BJ (cell line): ENCODE measurements at regions not wholly inside any gene's neighbourhood (a gene's known extent, or its start where the extent isn't known, plus 50 kb on each side); places are given as distances from the start of the nearest gene placed in this dataset.

Experiments
- CTCF ChIA-PET: fragments of 350-600 bp; formaldehyde crosslinking; extraction: SDS; loops from one replicate; lab custom pipeline; 2021; ENCODE audit warnings: antibody characterized with exemption, inconsistent platforms; lab: Yijun Ruan, JAX
- POLR2A ChIA-PET: fragments of 300-600 bp; sonication (Branson Sonifier 250); formaldehyde crosslinking; extraction: SDS; loops from one replicate; lab custom pipeline; 2021; ENCODE audit warnings: antibody characterized with exemption; lab: Charles Lee
- DNase-seq: peaks from one replicate; pipeline ENCODE4 v3.0.0-alpha.2; 2011; ENCODE audit warnings: low read depth
- H3K27me3 ChIP-seq: 2 replicates; pipeline ENCODE4 v1.6.0; 2011; ENCODE audit warnings: low read length; ENCODE audit not compliant: control insufficient read depth, insufficient read depth
- H3K36me3 ChIP-seq: 2 replicates; pipeline ENCODE4 v1.5.1; 2011; ENCODE audit warnings: low read length; ENCODE audit not compliant: control insufficient read depth, insufficient read depth
- H3K4me3 ChIP-seq: 2 replicates; pipeline ENCODE4 v1.5.1; 2011; ENCODE audit warnings: low read depth, mild to moderate bottlenecking, control low read depth, low read length
- CTCF ChIP-seq: IDR thresholded peaks from 2 replicates; pipeline ENCODE4 v1.5.1; 2011; ENCODE audit warnings: low read depth, mild to moderate bottlenecking, control low read depth, inconsistent platforms, low read length, moderate library complexity; ENCODE audit not compliant: insufficient read depth

DNA sequence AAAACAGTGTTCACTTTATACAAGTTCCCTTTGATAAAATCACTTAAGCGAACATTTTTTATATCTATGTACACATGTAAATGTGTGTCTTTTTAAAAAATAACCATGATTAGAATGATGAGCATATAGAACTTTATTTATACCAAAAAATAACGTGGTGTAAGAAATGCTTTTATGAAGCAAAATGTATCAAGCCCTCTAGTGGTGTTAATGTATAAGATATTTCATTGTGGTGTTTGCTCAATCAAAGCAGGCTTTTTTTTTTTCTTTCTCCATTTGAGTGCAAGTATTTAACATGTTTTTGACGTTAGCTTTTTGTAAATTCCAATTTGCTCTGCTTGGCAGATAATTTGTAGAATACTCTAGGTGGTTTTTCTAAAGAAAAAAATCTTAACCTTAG is 2092.4 kb upstream of the TENM3 start:
- H3K36me3 ChIP-seq, result no peaks in the 10 kb centered on the region
- ChIA-PET POLR2A (no interaction called here), CTCF (no interaction called here)
- H3K27me3 ChIP-seq, result no peaks in the 10 kb centered on the region
- no peak for DNase-seq
- no peak overlapping the region for H3K4me3 ChIP-seq
- TF ChIP-seq CTCF, result no peak

- POLR2A ChIA-PET, result no interaction called here
- no peaks in the 10 kb centered on the region for H3K27me3 ChIP-seq
- no peak for TF ChIP-seq CTCF
- no peak overlapping the region for H3K4me3 ChIP-seq
- DNase-seq, result no peak
- CTCF ChIA-PET, result no interaction called here
- no peaks in the 10 kb centered on the region for H3K36me3 ChIP-seq
These were observed 2090.4 kb upstream of the TENM3 start for GRCh38 chr4:180152831-180153230.

- no peak for DNase-seq
- H3K27me3 ChIP-seq, result no peaks in the 10 kb centered on the region
- POLR2A ChIA-PET, result no interaction called here
- CTCF ChIA-PET, result no interaction called here
- no peak overlapping the region for H3K4me3 ChIP-seq
- no peak for TF ChIP-seq CTCF
- no peaks in the 10 kb centered on the region for H3K36me3 ChIP-seq
These were observed 2089.6 kb upstream of the TENM3 start for GRCh38 chr4:180153587-180153986.

DNA sequence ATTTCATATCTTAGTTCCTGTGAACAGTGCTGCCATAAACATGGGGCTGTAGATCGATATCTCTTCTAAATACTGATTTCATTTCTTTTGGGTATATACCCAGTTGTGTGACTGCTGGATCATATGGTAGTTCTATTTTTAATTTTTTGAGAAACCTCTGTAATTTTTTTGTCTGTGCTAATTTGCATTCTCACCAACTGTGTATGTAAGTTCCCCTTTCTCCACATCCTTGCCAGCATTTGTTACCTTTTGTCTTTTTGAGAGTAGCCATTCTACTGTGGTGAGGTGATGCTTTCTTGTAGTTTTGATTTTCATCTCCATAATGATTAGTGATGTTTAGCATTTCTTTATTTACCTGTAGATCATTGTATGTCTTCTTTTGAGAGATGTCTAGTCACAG is 2086.5 kb upstream of the TENM3 start:
- ChIA-PET POLR2A (no interaction called here), CTCF (no interaction called here)
- H3K36me3 ChIP-seq, result no peaks in the 10 kb centered on the region
- TF ChIP-seq CTCF, result no peak
- no peak for DNase-seq
- no peak overlapping the region for H3K4me3 ChIP-seq
- no peaks in the 10 kb centered on the region for H3K27me3 ChIP-seq

DNA sequence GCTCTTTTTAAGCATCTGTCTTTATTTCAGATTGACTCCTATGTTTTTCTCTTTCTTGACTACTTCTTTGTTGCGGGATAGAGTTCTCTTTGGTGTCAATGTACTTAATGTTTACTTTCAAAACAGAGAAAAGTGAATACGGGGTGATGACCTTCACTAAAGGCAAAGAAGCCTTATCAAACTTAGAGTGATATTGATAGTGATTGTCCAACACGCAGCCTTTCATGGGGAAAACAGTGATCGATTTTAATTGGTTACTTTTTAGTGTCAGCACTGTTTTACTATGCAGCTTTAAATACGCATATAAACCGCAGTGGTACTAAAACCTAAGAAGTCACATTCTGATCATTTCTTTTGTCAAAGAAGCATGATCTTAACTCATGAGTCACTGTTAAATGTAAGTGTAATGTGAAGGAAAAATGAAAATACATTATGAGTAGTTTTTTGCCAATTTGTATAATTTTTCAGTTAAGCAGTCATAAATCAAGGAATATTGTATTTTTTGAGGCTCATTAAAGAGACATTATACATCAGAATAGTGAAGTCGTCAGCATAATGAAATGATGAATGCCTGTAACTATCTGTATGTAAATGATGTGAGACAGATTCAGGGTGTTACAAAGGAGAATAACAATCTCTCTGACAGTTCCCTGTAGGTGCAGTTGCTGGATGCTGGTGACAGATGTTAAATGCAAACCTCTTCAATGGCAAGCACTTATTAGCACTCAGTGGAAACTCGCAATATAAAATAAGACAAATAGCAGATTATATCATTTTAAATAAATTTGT is 2082.8 kb upstream of the TENM3 start:
- TF ChIP-seq CTCF, result no peak
- H3K27me3 ChIP-seq, result no peaks in the 10 kb centered on the region
- no peak overlapping the region for H3K4me3 ChIP-seq
- POLR2A ChIA-PET, result no interaction called here
- H3K36me3 ChIP-seq, result no peaks in the 10 kb centered on the region
- CTCF ChIA-PET, result no interaction called here
- no peak for DNase-seq
